ENCODE measurements at regions not wholly inside any gene's neighbourhood (a gene's known extent, or its start where the extent isn't known, plus 50 kb on each side); places are given as distances from the start of the nearest gene placed in this dataset.
"Not testable (repeated sequence)": the region's sequence is repeated elsewhere in the genome, so short reads cannot be mapped to it uniquely, and the experiment has no call there.

DNA sequence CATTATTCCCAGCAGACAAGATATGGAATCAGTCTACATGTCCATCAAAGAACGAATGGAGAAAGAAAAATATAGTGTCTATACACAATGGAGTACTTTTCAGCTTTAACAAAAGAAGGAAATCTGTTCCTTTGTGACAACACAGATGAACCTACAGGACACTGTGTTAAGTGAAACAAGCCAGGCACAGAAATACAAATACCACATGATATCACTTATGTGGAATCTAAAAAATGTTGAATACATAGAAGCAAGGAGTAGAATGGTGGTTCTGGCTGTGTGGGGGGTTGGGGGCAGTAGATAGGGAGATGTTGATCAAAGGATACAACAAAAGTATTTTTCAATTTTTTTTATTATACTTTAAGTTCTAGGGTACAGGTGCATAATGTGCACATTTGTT is 347.7 kb upstream of the MAP2 start:
- no peak for DNase-seq

DNA sequence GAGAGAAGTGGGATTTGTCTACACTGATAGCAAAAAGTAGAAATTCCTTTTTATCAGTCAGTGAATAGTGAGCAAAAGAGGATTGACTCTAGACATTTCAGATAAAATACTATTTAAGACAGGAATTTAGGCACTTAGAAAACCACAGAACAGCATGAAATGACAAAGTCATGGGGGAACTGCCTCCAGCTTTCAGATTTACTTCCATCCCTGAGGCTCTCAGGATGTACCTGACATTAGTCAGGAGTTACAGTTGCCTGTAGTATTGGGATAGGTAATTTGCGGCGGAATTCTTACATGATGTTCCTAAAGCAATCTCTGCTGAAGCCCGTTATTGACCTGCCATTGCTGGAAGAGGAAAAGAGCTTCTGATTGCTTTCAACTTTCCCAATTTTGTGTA is 337.1 kb upstream of the MAP2 start:
- DNase-seq, result no peak

DNA sequence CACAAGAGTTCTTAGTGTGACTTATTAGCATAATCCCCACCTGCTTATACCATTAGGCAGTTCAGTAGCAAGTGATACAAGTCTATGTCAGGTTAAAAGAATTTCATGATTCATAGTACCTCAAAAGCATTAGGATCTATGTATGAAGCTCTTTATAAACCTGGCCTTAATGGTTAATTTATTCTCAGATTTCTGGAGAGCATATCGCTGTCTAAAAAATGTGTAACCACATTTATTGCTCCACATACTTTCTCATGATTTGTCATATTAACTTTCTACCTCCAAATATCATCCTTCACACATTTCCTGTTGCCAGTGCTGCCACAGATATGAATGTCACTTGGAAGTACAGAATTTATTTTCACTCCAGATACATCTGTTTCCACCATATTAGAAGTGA is 332.8 kb upstream of the MAP2 start:
- no peak for DNase-seq

DNA sequence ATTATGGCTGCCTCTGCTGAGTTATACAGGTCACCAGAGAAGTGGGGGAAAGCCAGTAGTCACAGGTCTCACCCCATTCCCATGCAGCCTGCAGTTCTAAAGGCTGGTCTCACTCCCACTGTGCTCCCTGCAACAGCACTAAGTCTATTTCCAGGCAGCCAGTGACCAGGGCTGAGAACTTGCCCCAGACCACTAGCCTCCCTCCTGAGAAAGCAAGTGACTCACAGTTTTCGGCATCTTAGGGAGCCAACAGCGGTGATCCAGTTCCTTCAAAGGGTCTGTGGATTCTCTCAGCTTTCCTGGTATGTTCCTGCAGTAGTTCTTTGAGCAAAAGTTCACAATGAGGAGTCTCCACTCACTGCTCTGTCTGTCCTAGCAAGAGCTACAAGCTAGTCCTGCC is 329.6 kb upstream of the MAP2 start:
- no peak for DNase-seq

DNA sequence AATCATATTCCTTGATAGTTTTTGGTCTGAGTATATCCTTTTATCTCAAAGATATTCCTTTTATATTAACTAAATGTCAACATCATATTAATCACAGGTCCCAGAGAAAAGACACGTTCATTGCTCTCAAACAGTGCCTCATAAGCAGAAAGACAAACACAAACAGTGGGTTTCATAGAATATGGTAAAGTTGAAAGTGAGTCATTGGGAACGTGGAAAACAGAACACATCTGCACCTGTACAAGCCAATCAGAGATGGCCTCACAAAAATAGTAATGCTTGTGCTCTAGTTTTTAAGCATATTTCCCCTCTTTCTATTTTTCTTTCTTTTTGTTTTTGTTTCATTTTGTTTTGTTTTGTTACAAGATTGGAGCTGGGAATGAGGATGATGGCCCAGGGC is 328.4 kb upstream of the MAP2 start:
- no peak for DNase-seq

DNA sequence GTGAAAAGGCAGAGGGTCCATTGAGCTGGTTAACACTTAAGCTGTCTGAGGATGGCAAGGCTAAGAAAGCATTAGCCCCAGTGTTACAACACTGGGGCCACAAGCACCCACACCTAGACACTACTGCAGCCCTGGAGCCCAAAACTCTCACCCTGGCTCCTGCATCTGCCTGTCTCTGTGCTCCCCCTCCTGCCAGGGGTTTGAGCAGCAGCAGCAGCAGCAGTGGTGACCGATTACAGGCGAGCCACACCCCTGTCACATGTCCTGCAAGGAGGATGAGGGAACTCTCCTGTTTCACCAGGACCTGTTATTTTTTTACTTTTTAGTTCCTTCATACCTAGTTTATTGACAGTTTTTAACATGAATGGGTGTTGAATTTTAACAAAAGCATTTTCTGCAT is 326.7 kb upstream of the MAP2 start:
- DNase-seq, result no peak

DNA sequence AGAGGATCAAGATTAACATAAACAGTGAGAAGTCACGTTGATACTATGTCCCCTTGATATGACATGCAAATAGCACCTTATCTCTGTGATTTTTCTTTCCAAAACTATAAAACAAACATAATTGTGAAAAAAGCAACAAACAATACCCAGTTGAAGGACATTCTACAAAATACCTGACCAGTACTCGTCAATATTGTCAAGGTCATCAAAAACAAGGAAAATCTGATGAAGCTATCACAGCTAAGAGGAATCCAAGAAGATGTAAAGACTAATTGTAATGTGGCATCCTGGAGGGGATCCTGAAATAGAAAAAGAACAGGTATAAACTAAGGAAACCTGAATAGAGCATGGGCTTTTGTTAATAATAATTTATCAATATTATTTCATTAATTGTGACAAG is 321.5 kb upstream of the MAP2 start:
- DNase-seq, result no peak

DNA sequence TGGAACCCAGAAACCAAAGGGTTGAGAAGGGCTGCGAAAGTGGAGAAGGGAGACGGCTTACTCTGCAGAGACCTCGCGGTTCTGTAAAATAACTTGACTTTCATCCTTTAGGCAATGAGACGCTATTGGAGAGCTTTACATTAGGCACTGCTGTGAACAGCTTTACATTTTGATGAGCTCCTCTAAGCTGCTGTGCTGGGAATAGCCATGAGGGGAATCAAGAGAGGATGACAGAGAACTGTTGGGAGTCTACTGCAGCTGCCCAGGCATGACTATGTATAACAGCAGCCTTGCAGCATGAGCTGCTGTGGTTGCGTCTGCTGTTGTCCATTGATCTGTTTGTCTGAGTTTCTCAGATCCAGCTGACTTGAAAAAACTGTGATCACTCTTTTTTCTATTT is 310.8 kb upstream of the MAP2 start:
- no peak for DNase-seq

DNA sequence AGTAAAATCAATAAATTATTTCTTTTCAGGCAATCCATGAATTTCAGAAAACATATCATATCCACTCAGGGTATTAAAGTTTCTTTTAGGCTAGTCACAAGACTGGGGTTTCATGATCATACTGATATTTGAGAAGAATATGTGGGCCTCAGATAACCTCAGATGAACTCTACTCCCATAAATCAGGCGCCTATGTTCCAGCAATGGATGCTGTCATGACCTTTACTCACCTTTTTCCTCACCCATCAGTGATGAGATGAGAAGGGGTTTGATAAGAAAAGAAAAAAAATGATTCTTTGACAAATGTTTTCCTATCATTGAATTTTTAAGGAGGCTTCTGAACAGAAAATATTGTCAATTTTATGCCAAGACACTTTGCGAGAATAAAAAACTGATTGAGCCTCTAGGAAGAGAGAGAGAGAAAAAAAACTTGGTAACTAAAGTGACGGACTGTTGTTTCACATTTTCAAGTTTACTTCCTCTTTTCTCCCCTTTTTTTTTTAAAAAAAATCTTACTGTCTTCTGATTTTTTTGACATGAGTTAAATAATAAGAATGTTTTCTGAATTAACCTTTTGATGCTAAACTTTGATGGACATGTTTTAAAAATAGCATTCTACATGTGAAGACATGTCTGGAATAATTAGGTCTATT is 309.1 kb upstream of the MAP2 start:
- no peak for DNase-seq

DNA sequence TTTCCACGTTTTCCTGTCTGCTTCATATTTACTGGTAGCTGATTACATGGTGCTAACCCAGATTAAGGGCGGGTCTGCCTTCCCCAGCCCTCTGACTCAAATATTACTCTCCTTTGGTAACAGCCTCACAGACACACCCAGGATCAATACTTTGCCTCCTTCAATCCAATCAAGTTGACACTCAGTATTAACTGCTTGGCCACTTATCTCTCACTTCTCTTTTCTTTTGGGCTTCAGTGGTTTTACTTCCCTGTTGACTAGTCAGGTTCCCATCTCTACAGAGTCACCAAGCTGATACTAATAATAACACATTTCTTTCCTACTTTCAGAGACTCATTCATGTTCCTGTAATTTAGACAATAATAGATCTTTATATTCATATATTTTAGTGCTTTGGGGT is 302.2 kb upstream of the MAP2 start:
- no peak for DNase-seq

DNA sequence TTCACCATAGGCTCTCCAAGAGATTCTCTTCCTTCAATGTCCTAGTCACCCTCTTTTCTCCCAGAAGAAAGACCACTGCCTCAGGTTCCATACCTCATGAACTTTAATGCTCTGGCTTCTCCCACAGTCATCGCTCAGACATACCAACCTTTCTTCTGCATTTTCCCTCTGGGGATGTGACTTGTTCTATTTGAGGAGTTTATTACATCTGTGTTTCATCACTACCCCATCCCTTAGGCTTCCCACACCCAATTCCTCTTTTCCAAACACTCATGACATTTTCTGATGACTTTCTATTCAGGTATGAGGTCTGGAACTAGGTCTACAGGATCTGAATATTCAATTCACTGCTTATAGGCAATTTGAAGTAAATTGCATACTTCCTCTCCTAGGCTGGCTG is 298.6 kb upstream of the MAP2 start:
- no peak for DNase-seq

DNA sequence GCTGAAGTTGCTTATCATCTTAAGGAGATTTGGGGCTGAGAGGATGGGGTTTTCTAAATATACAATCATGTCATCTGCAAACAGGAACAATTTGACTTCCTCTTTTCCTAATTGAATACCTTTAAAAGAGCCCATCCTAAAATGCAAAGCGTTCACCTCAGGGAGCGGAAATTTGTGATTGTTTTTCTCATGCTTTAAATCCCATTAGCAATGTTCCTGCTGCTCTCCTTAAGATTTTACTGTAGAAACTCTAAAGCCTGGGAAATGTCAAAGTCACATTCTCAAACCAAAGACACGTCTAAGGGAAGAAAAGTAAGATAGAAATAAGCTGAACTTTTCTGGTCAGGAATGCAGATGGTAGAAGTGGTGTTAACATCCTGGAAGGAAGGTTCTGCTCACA is 285.8 kb upstream of the MAP2 start:
- DNase-seq, result no peak

DNA sequence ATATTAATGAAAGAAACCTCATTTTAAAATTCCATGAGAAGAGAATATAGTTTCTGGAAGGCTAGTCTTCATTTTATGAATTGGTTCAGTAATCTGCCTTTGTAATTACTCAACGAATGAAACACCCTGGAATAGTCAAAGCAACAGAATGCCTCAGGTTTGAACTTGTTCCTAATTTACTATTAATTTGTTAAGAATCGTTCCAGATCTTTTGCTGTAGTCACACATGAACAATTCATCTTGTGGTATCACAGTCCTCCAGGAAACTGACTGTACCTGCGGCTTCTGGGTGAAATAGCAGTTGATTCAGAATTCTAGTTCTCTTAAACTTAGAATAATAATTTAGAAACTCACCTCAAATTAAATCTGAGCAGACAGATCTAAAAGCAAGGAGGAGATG is 282.7 kb upstream of the MAP2 start:
- DNase-seq, result no peak

DNA sequence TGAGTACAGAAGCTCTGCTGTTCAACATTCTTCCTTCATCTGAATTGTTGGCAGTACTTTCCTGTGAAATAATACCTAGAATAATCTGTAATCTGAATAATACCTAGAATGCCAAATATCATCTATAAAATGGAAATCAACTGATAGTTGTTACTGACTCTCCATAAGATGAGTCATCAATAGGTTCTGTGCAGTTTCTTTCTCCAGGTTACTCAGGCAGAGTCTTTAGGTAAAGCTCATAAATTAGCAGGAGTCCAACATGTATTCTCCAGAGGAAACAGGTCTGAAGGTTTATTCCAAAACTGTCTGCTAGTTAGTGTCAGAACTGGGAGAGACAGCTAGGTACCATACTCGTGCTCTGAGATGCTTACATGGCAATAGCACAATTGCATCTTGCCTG is 282.0 kb upstream of the MAP2 start:
- no peak for DNase-seq

DNA sequence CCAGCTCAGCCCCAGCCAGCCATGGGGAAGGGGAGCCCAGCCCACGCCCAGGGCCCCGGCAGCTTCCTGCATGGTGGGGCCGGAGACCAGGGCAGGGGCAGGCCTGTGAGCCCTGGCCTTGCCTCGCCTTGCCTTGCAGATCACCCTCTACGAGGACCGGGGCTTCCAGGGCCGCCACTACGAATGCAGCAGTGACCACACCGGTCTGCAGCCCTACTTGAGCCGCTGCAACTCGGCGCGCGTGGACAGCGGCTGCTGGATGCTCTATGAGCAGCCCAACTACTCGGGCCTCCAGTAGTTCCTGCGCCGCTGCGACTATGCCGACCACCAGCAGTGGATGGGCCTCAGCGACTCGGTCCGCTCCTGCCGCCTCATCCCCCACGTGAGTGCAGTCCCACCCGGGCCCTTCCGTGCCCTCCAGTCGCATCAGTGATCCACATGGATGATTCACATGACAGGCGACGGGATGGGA is 278.6 kb upstream of the MAP2 start:
- DNase-seq, result not testable (repeated sequence)

DNA sequence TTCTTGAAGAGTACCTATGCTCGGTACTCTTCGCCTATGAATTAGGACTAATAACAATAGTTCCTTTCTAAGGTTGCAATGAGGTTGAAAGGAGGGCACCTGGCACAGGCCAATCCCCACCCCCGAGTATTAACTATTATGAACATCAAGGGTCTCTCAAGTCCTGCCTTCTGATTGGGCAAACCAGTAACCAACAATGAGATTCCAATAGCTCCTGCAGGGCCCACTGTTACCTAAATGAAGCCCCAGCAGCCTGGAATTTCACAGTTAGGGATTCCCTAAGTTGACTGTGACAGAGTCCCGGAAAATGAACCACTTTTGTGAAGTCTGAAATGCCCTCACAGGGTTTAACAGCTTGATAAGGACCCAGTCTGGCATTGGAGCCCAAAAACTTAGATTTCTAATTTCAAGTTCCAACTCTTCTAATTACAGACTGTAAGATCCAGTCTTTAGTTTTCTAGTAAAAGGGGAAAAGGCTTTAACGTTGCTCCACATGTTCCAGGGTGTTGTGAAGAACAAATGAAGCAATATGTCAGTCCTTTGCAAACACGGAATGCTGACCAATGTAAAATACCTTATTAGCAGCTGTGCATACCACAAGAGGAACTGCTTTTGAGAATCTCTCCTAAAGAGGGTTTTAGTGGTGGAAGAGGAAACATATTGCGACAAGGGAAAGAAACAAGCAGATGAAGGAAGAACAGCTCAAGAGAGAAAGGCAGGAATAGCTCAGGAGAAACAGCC is 277.7 kb upstream of the MAP2 start:
- DNase-seq, result no peak

DNA sequence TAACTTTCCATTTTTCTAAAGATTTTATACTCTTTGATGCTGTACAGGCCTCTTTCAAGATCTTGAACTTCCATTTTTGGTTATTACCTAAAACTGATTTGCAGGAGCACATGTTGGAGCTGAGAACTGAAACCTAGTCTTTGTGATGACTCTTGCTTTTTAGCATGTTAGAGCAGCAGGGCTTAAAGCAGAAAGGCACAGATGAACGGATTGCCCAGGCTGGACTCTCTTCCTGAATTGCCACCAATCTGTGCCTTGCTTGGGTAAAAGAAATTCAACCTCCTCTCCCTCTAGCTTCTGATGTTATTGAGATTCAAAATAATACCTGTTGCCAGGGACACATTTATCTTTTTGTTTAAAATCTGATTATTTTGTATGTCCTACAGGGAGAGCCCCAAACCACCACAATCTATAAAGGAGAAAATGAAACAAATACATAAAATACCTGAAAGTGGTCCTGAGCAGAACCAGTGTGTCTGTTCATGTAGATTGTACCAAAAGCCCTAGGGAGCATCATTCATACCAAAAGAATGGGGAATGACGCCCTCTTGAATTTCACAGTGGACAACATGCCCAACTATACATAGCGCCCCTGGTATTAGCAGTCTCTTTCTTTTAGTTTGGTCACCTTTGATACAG is 277.0 kb upstream of the MAP2 start:
- DNase-seq, result no peak

DNA sequence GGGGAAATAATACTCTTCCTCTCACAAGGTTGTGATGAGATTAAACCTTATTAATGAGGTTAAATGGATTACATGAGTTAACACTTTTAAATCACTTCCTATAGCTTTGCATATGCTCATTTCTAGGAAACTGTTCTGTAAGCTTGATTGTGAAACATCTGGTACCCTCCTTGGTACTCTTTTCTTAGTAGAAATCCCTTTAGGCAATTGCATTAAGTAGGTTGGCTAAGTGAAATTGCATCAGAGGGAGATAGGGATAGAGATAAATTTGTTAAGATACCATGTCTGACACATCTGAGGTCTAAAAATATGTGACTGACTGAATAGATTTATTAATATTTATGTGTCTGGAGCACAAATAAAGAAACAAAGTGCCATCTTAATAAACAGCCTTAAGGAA is 275.9 kb upstream of the MAP2 start:
- no peak for DNase-seq

DNA sequence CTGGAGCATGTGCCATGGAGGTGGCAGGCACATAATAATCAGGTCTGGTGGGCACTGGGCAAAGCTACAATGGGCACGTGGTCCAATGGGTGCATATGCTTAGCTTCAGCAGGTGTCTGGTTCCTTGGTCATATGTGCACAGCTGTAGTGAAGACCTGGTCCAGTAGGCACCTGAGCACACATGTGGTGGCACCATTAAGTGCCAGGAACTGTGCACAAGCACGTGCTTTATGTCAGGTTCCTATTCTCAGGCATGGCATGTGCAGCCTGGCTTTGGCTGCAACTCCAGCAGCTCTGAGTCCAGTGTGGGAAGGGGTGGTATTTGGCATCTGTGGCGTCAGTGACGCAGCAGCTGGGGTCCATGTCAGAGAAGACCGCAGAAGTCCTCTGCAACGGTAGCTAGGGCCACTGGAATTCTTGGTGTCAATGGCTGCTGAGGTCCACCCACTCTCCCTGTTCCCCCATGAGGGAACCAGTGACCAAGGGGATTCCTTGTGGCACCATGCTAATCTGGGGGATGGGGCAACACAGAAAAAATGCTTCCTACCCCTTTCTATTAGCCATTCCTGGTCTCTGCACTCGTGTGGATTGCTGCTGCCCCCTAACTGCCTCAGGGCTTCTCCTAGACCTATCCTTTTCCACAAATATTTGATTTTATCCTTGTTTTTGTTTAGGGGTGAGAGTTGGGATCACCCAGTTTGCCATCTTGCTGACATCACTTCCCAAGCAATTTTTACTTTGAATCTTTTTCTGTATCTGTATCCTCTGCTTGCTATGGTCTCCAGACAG is 262.9 kb upstream of the MAP2 start:
- DNase-seq, result no peak

DNA sequence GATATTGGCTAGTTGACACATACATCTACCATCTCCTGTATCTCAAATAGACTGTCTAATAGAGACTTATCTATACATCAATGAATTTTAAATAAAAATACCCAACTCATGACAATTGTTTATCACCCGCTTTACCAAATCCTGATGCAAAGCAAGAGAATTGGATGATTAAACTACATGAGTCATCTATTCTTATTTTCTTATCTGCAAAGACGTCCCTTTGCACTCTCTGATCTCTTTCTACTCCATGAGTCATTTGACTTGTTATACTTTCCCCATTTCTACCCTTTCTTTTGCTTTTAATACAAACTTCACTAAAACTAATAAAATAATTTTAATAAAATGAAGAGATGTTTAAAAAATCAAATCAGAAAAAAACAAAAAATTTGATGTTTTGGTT is 261.7 kb upstream of the MAP2 start:
- no peak for DNase-seq

DNA sequence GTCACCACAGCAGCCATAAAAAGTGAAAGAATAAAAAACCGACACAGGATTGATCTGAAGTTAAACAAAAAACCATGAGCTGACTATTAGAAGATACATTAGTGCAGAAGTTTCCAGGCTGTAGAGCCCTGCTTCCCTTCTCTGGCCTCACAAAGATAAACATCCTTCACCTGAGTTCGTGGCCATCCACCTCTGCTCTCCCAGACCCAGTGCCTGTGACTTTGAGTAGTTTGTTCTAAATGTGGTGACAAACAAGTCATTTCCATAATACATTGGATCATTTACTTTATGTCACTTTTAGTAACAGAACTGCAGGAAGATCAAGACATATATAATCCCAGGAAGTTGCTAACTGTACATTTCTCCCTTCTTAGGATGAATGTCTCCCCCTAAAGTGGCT is 241.9 kb upstream of the MAP2 start:
- no peak for DNase-seq

DNA sequence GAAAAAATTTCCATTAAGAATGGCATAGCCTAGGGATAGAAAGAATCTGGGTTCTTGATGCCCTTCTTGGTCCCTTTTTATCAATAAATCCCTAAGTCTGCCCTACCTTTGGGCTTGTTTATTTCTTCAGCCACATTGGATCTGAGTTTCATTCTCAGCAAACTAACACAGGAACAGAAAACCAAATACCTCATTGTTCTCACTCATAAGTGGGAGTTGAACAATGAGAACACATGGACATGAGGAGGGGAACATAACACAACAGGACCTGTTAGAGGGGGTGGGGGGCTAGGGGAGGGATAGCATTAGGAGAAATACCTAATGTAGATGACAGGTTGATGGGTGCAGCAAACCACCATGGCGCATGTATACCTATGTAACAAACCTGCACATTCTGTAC is 237.0 kb upstream of the MAP2 start:
- DNase-seq, result not testable (repeated sequence)

DNA sequence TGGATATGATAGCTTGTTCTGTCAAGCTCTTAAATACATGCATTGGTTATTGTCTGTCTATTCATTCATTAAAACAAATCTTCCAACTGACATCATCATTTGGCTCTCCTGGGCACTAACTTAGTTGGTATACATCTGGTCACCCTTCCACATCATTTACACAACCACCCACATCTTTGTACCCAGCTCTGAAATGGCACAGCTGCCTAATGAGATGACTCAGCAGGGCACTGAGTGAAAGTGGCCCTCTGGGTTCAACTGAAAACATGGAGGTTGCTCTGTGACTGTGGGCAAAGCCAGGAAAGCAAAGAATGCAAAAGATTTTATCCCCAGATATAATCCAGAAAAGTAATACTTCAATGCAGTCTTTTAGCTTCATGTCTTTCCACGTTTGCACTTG is 234.0 kb upstream of the MAP2 start:
- no peak for DNase-seq

DNA sequence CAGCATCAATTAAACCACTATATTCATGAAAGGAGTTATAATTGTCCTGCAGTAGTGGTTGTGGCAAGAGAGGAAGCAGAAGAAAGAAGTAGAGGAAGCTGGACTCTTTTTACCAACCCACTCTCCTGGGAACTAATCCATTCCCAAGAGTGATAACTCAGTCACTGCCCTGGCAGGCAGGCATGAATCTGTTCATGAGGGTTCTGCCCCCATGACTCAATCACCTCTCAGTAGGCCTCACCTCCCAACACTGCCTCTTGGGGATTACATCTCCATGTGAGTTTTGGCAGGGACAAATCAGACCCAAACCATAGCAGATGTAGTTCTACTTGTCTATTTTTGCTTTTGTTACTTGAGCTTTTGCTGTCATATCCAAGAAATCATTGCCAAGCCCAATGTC is 232.7 kb upstream of the MAP2 start:
- DNase-seq, result no peak

All from stimulated activated CD4-positive, alpha-beta T cell treated with anti-CD3 and anti-CD28 coated beads, Interleukin-15, amount 100 ng/mL, for 24 hours (primary cell).